HG03342 (cell line): ENCODE measurements at regions not wholly inside any gene's neighbourhood (a gene's known extent, or its start where the extent isn't known, plus 50 kb on each side); places are given as distances from the start of the nearest gene placed in this dataset.

Source experiments
- ATAC-seq: cut with Tn5 transposase; IDR thresholded peaks from one replicate; pipeline ENCODE4 v1.9.1; 2021; ENCODE audit warnings: mild to moderate bottlenecking, moderate library complexity; ENCODE audit not compliant: unreplicated experiment

GRCh38 chr10:70939441-70940003 is 51.2 kb upstream of the PCBD1 start:
- no peak for ATAC-seq

GRCh38 chr10:70940834-70941568 is 52.6 kb upstream of the PCBD1 start:
- ATAC-seq = no peak

GRCh38 chr10:70942125-70942524 is 53.8 kb upstream of the PCBD1 start:
- ATAC-seq = no peak

DNA sequence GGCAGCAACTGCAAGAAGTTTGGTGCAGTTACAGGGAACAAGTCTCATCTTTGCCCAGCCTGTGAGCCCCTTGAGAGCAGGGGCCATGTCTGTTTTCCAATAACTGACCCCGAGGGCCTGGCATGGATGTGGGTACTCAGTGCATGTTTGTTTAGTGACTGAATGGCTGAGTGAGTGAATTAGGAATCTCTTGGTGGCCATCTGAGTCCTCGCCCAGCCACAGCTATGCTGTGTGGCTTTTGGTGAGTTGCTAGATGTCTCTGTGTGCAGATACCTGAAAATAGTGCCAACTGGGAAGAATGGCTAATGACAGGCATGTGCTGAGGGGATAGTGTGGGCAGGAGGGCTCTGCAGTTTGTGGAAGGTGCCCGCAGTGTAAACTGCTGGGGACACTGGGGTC is 54.4 kb upstream of the PCBD1 start:
- no peak for ATAC-seq

DNA sequence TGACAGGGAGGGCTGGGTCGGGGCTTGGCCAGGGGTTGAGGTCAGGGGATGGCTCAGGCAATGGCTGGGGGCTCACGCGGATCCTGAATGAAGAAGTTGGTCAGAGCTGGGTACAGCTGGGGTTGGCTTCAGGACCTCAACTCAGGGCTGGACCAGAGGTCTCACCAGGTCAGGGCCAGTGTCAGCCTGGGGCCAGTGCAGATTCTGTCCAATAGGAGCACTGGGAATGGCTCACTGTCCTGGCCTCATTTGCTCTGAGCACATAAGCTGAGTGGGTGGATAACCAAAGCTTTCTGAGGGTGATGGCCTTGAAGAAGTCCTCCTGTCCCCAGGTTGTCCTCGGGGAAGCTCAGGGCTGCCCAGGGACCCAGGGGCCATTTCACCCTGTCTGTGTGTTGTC is 54.9 kb upstream of the PCBD1 start:
- ATAC-seq = no peak

GRCh38 chr10:70943841-70944466 is 55.6 kb upstream of the PCBD1 start:
- ATAC-seq = no peak

DNA sequence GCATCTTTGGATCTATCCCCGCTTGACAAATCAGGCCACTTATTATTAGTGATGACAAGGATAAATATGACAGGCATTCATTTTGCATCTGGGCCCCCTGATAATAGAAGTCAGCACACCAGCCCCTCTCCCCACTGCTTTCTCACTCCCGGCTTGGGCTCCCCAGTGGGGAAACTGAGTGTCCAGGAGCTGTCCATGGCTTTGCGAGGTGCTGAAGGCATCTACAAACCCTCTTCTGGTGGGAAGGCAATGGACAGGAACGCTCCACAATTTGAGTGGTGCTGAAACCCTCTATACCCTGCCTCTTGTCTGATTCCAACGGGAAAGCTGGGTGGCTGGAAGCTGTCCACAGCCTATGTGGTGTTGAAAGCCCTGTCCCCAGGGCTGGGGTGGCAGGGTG is 61.7 kb upstream of the PCBD1 start:
- no peak for ATAC-seq

GRCh38 chr10:70950801-70951200 is 62.4 kb upstream of the PCBD1 start:
- no peak for ATAC-seq

DNA sequence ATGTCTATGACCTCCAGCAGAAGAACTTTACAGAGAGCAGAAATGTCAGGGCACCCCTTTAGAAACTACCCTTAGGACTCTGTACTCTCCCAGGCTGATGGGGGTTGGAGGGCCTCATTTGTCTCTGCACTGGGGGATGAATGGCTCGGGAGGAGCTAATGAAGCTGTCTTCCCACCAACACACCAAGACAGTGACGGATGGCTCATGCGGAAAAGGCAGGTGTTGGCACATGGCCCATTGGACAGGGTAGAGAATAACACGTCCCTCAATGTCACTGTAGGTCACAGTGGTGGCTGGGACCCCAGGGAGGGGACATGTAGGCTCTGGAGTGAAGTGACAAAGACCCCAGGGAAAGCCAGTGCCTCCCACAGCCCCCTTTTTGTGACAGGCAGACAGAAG is 64.0 kb upstream of the PCBD1 start:
- ATAC-seq = no peak

DNA sequence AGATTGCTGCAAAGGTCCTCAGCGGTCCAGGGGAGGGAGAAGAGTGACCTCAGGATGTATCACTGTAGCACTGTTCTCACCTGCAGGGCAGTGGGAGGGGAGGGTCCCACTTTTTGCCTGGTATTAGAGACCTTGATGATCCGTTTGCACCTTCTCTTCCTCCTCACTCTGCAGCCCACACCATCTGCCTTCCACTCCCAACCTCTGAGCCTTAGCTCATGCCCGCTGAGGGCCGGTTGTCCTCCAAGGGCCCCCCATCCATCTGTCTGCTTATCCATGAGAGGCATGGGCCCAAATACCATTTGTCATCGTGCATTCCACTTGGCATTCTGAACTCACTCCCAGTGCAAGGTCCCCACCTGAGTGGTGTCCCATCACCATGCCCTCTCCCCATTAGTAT is 64.6 kb upstream of the PCBD1 start:
- no peak for ATAC-seq

DNA sequence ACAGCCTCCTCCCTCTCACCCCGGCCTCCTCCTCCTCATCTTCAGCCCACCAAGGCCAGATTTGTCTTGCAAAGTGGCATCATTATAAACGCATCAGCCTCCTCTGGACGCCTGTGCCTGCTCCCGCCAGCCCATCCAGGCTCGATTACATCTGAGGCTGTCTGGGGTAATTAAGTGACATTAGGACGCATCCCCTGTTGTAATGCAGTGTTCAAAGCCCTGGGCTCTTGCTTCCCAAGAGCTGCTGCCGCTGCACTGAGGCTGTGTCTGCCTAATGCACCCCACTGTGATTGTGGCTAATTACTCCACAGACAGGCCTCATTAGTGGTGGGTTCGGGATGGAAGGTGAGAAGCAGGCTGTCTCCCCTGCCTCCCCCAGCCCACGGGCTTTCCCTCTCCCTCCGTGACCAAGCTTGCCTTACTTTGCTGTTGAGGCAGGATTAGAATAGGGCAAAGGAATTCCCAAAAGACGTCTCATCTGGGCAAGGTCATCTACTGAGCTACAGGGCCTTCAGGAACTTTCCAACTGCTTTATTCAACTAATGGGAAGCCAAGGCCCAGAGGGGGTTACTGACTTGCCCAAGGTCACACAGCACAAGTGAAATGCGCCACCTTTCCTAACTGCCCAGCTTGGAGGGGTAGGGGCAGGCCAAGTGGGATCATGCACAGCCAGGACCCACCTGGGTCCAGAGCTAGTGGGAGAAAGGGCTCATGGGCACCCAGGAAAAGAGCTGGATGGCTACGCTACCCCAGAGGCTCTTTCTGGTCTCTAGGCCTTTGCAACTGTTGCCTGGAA is 66.2 kb upstream of the PCBD1 start:
- no peak for ATAC-seq

- ATAC-seq = no peak
Measured at GRCh38 chr10:70956029-70956759, 67.8 kb upstream of the PCBD1 start.

- ATAC-seq = no peak
Measured at GRCh38 chr10:70958396-70958795, 70.0 kb upstream of the PCBD1 start.

GRCh38 chr10:70960316-70960715 is 72.0 kb upstream of the PCBD1 start:
- no peak for ATAC-seq

DNA sequence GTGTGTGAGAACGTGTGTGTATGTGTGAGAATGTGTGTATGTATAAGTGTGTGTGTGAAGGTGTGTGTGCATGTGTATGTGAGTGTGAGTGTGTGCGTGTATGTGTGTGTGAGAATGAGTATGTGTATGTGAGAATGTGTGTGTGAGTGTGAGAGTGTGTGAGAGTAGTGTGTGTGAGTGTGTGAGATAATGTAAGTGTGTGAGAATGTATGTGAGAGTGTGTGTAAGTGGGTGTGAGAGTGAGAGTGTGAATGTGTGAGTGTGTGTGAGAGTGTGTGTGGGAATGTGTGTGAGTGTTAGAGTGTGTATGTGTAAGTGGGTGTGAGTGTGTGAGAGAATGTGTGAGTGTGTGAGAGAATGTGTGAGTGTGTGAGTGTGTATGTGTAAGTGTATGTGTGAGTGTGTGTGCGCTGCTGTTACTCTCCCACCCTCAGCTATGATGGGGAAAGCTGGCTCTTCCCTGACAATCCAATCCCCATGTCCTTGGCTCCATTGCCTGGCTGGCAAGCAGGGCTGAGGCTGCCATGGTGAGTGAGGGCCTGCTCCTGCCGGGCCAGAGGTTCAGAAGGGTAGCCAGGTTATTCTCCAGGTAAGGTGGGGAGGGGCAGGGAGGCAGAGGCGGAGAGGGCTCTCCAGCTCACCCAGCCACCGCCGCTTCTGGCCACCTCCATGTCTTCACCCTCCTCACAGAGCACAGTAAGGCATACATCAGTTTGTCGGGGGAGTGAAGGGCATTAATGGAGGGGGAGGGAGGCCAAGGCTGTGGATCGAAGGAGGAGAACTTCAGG is 72.6 kb upstream of the PCBD1 start:
- no peak for ATAC-seq

- ATAC-seq = no peak
Measured at GRCh38 chr10:70962686-70963085, 74.3 kb upstream of the PCBD1 start.

- ATAC-seq = no peak
Measured at GRCh38 chr10:70963271-70963670, 74.9 kb upstream of the PCBD1 start.

DNA sequence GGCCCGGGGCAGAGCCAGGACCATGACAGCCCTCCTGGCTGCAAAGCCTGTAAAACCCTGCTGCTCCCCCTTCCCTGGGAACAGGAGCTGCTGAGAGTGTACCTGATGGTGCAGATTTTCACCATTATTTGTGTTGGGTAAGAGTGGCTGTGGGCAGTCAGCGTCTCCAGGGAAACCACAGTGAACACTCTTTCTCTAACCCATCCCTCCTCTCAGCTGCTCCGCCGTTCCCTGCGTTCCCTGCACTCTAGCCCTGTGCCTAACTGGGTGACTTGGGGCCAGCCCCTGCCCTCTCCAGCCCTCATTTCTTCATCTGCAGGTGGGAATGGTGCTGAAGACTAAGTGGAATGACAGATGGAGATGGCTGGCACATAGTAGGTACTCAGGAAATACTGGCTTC is 75.9 kb upstream of the PCBD1 start:
- ATAC-seq = no peak

DNA sequence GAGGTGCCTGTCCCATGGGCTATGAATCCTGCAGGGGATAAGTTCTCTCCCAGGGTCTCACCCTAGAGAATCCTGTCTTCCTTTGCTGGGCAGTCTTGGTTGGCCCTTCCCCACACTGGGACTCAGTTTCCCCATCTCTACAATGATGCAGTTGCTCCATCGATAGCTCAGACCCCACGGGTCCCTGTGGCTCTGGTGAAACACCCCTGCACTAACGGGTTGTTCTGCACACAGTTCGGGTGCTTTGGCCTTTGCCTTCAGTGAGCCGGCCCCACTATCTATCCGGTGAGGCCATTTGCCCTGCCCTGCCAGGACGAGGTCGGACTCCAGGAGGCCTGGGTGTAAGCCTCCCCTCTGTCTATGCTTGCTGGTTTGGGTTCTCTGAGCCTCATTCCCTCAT is 76.5 kb upstream of the PCBD1 start:
- no peak for ATAC-seq

DNA sequence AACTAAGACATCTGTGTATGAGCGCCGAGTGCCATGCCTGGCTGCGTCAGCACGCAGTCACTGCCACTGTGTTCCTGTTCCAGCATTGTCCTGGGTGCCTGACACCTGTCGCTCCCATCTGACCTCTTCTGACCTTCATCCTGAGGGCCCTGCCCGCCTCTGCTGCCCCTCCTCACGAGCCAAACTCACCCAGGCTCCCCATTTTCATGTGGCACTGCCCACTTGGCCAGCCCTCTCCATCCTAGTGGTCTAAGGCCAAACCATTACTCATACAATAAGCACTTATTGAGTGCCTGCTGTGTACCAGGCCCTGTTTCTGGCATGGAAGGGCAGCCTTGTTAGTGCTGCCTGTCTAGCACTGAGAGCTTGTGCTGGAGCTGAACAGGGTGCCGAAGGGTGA is 77.2 kb upstream of the PCBD1 start:
- ATAC-seq = no peak
